Stimulated activated CD4-positive, alpha-beta T cell treated with anti-CD3 and anti-CD28 coated beads, Interleukin-15, amount 100 ng/mL, for 1 hour (primary cell): ENCODE measurements at regions not wholly inside any gene's neighbourhood (a gene's known extent, or its start where the extent isn't known, plus 50 kb on each side); places are given as distances from the start of the nearest gene placed in this dataset.

Experiments
- DNase-seq, 2 donors: peaks; one replicate each; pipeline ENCODE4 v3.0.0-alpha.2; 2020; ENCODE audit warnings: low read depth in 1 of 2, low spot score in 1 of 2

- no peak for DNase-seq
Observed at GRCh38 chr4:81963015-81963762, 410.6 kb downstream of the HNRNPD start.

- DNase-seq = no peak
Observed at GRCh38 chr4:81960961-81961360, 412.8 kb downstream of the HNRNPD start.

- no peak for DNase-seq
Observed at GRCh38 chr4:81954271-81954670, 419.5 kb downstream of the HNRNPD start.

- no peak for DNase-seq
Observed at GRCh38 chr4:81951891-81952455, 421.8 kb downstream of the HNRNPD start.

GRCh38 chr4:81946996-81947395 is 426.8 kb downstream of the HNRNPD start:
- no peak for DNase-seq

- DNase-seq = no peak
Observed at GRCh38 chr4:81930506-81931238, 443.1 kb downstream of the HNRNPD start.

- no peak for DNase-seq
Observed at GRCh38 chr4:81923140-81923539, 450.7 kb downstream of the HNRNPD start.

- DNase-seq = no peak
Observed at GRCh38 chr4:81922313-81922712, 450.6 kb upstream of the RASGEF1B start.

GRCh38 chr4:81921751-81922159 is 450.0 kb upstream of the RASGEF1B start:
- DNase-seq = no peak

- DNase-seq = no peak
Observed at GRCh38 chr4:81919810-81920209, 448.1 kb upstream of the RASGEF1B start.

- no peak for DNase-seq
Observed at GRCh38 chr4:81919223-81919622, 447.5 kb upstream of the RASGEF1B start.

- no peak for DNase-seq
Observed at GRCh38 chr4:81915430-81915829, 443.7 kb upstream of the RASGEF1B start.

- DNase-seq = no peak
Observed at GRCh38 chr4:81914623-81915022, 442.9 kb upstream of the RASGEF1B start.

GRCh38 chr4:81913427-81913879 is 441.7 kb upstream of the RASGEF1B start:
- no peak for DNase-seq

GRCh38 chr4:81912376-81913030 is 440.8 kb upstream of the RASGEF1B start:
- DNase-seq = no peak

- no peak for DNase-seq
Observed at GRCh38 chr4:81906905-81907304, 435.2 kb upstream of the RASGEF1B start.

GRCh38 chr4:81905971-81906370 is 434.3 kb upstream of the RASGEF1B start:
- no peak for DNase-seq

GRCh38 chr4:81904121-81904520 is 432.4 kb upstream of the RASGEF1B start:
- DNase-seq = no peak

GRCh38 chr4:81903212-81903611 is 431.5 kb upstream of the RASGEF1B start:
- DNase-seq = no peak

GRCh38 chr4:81898862-81899504 is 427.3 kb upstream of the RASGEF1B start:
- DNase-seq = no peak

- no peak for DNase-seq
Observed at GRCh38 chr4:81896936-81897335, 425.2 kb upstream of the RASGEF1B start.
